ENCODE measurements at regions not wholly inside any gene's neighbourhood (a gene's known extent, or its start where the extent isn't known, plus 50 kb on each side); places are given as distances from the start of the nearest gene placed in this dataset.

DNA sequence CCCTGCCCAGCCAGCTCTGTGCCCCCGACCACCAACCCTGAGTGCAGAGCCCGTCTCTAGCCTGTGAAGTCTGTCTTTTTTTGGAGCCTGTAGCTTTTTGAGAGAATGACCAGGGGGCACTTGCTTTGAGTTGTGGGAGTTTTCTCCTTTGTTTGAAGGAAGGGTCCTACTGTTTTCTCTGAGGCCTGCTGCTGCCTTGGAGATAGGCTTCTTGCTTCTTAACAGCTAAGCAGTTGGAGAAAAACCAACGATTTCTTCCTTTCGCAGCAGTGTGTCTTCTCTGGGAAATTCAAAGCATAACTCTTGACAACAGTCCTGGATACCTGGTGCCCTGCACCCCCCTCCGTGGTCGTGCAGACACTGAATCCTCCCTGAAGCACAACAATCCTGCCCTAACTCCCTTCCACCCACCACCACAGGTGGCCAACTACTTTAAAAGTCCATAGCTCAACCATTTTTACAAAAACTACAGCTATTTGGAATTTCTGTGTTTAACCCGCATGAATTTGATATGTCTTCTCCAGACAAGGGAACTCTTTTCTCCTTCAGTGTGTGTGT lies 61.0 kb downstream of the FAM50B start:
- DNase-seq (ENCODE audit: extremely low read depth, low read depth) = no peak

GRCh38 chr6:3911130-3911529 lies 62.0 kb downstream of the FAM50B start:
- no peak for DNase-seq (ENCODE audit: extremely low read depth, low read depth)
- TF ChIP-seq CTCF (IDR thresholded peaks at IDR 0.05; ENCODE audit: low read depth, low read length) = no peak

More for the DNA sequence above, 61.0 kb downstream of the FAM50B start:
- no peak for TF ChIP-seq CTCF (IDR thresholded peaks at IDR 0.05; ENCODE audit: low read depth, low read length)

DNA sequence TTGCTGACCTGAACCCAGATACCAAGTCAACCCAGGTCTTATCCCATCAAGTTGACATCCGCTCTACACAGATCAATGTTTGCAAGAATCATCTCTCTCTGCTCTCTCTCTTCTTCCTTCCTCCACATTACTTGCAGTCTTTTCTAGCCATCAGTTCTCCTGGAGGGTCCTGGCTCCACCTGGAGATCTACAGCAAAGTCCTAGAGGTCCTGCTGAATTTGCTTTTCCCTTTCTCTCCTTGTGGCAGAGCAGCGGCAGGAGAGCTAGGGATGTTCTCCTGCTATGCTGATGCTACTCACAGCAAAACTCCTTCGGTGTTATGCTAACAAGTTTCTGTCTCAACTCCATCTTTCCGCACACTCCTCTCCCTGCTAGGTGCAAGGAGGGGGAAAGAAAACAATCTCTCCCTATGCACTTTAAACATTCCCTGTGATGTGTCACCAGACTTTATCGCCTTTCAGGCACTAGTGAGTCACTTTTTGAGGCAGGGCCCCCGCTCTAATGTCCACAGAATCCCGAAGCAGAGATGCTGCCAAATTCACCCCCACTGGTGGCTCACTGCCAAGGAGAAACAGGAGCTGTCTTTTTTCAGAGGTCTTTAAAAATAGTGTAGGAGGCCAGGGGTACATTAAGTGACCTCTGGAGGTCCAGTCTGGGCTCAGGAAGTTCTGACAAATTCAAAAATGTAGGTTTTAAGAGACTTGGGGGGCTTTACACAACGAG lies 62.6 kb downstream of the FAM50B start:
- TF ChIP-seq CTCF (IDR thresholded peaks at IDR 0.05; ENCODE audit: low read depth, low read length) = no peak
- no peak for DNase-seq (ENCODE audit: extremely low read depth, low read depth)

GRCh38 chr6:3912361-3913076 lies 63.3 kb downstream of the FAM50B start:
- TF ChIP-seq CTCF (IDR thresholded peaks at IDR 0.05; ENCODE audit: low read depth, low read length) = no peak

DNA sequence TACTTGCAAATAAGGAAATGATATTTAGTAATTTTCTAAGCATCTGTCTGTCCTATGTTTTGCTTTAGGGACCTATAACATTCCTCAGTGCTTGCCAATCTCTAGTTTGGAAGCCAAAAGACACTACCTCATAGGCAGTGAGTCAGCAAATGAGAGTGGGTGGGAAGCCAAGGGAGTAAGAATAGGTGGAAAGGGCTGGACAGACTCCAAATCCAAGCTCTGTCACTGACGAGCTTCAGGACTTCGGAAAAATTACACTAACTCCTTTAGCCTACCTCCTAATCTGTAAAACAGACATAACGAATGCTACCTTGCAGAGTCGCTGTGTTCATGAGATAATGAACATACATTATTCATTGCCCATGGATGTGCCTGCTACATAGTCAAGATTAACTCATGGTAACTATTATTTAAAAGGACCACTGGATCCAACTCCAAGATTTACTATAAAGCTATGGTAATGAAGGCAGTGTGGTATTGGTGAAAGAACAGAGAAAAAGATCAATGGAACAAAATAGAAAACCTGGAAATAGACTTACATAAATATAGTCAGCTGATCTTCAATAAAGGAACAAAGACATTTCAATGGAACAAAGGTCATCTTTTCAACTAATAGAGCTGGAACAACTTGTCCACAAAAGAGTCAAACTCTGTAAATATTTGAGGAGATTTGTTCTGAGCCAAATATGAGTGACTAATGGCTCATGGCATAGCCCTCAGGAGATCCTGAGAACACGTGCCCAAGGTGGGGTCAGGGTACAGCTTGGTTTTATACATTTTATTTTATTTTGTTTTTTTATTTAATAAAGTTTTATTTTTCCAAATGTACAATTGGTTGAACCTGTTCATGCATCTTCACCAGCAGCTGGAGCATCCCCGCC lies 64.1 kb downstream of the FAM50B start:
- TF ChIP-seq CTCF (IDR thresholded peaks at IDR 0.05; ENCODE audit: low read depth, low read length) = no peak
- DNase-seq (ENCODE audit: extremely low read depth, low read depth) = peak; percentile 89

More at GRCh38 chr6:3912361-3913076, 63.3 kb downstream of the FAM50B start:
- no peak for DNase-seq (ENCODE audit: extremely low read depth, low read depth)

DNA sequence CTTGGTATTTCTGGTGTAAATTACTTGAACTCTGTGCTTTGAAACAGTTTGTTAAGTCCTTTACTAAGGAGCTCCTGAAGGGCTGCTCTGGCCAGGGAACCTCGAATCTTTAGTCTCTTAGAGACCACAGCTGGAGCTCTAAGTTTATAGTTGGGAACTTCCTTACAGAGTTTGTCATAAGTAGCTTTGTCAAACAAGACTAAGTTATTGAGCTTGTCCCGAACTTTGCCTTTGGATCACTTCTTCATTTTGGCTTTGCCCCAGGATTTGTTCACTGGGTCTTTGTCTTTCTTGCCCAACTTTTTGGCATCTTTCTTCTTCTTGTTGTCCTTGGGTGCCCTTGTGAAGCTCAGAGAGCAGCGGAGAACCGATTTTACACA lies 64.8 kb downstream of the FAM50B start:
- no peak for DNase-seq (ENCODE audit: extremely low read depth, low read depth)

More for the DNA sequence above, 64.8 kb downstream of the FAM50B start:
- TF ChIP-seq CTCF (IDR thresholded peaks at IDR 0.05; ENCODE audit: low read depth, low read length) = no peak

Measured in AG09319 (cell line).